ENCODE measurements at regions not wholly inside any gene's neighbourhood (a gene's known extent, or its start where the extent isn't known, plus 50 kb on each side); places are given as distances from the start of the nearest gene placed in this dataset.

DNA sequence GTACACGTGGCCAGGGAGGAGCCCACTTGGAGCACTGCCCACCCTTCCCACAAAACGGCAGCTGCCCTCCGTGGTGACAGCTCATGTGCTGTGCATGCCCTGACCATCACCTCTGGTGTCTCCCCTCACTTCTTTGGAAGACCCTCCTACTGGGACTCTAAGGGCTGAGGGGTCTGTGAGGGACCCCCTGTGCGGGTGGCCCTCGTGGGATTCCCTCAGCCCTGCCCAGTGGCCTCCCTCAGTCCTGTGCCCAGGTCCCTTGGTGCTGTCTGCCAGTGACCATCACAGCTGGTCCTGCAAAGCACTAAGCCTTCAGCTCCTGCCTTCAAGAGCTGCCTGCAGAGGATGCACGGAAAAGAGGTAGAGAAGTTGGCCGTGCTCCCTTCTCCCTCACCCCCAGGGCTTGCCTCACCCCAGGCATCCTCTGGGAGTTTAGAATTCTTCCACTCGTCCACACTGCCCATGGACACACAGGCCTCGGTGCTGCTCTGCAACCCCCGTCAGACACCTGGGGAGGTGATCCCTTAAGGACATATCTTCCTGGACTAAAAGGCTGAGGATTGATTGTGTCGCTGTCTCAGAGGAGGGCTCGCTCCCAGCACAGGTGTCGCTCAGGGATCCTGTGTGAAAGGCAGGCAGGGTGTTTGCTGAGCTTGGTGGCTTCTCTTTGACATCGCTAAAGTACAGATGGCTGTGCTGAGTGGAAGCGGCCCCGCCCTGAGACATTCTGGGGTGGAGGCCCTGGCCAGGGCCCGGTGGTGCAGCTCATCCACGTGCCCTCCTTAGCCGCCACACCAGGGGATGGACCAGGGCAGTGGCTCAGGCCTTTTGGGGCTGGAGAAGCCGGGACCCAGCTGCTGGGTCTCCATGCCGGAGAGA is 119.5 kb upstream of the FRMD1 start:
- no peak for DNase-seq (ENCODE audit: low read depth)
- in situ Hi-C loops (cut with HindIII; ENCODE audit: low pct_unique_long_range_greater_than_20kb, low sequenced_read_pairs): no loop called here

DNA sequence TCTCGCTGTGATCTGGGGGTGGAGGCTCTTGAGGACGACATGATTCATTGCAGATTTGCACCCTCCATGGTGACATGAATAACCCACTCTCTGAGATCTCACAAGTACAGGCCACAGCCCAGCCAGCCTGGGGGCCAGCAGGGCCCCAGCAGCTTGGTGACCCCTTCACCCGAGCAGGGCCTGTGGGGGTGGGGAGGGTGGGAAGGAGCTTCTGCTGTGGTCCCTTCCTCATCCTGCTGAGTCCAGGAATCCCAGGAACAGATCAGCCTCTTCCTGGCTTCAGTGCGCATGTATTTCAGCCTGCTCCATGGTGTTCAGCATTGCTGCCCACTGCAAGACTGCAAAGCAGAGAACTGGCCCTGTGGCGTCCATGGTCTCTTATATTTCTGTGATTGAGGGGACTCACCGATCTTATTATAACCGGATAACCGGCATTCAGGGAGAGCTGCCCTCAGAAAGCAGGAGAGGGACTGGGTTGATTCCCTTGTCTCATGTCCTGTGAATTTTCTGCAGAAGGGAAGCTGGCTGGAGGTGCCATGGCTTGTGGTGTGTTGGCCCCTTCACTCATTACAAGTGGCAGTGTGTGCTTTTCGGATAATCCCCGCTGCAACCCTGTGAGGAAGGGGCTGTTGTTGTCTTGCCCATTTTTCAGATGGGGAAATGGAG is 118.8 kb upstream of the FRMD1 start:
- in situ Hi-C loops (cut with HindIII; ENCODE audit: low pct_unique_long_range_greater_than_20kb, low sequenced_read_pairs): no loop called here

DNA sequence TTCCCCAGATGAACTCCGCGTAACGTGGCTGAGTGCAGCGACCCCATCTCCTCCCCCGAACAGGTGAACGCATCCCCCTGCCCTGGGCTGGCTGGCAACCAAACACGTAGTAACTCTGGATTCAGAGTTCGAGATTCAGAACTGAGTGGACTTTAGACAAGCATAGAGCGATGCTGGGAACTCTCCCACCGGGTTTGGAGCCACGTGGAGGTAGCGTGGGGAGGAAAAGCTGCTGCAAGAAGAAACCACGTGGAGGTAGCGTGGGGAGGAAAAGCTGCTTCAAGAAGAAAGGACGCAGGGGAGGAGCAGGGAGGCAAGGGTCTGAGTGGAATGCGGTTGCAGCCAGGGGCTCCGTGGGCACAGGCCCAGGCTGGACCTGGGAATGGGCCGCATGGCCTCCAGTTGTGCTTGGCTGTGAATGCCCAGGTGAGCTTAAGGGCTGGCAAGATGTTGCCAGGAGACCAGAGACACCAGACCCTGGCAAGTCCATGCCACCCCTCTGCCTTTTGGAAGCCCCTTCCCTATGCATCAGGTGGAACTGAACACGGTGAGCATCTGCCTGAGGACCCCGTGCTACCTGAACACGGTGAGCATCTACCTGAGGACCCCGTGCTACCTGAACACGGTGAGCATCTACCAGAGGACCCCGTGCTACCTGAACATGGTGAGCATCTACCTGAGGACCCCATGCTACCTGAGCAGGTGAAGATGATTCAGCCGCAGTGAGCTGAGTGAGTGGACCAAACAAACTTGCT is 118.0 kb upstream of the FRMD1 start:
- no peak for DNase-seq (ENCODE audit: low read depth)
- in situ Hi-C loops (cut with HindIII; ENCODE audit: low pct_unique_long_range_greater_than_20kb, low sequenced_read_pairs): no loop called here

More for the DNA sequence above, 118.8 kb upstream of the FRMD1 start:
- no peak for DNase-seq (ENCODE audit: low read depth)

DNA sequence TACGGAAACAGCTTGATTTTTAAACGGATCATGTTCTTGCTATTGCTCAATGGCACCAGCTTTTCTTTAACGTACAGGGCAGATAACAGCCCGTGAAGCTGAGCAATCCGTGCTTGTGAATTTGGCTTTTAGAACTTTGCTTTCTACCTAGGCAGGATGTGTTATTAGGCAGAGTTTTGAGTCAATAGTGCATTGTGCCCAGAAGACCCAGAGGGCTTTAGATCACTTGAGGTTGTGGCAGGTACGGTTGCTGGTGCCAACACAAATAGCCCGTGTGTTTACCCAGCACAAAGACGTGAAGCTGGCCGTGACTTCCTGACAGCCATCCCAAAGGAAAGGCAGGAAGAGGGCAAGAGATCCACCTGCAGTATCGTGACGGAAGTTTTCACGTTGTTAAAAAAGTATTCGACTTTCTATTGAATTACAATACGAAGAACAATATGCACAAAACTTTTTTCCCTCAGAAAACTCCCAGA is 117.4 kb upstream of the FRMD1 start:
- peak; percentile 70 for DNase-seq (ENCODE audit: low read depth)
- in situ Hi-C loops (cut with HindIII; ENCODE audit: low pct_unique_long_range_greater_than_20kb, low sequenced_read_pairs): no loop called here

DNA sequence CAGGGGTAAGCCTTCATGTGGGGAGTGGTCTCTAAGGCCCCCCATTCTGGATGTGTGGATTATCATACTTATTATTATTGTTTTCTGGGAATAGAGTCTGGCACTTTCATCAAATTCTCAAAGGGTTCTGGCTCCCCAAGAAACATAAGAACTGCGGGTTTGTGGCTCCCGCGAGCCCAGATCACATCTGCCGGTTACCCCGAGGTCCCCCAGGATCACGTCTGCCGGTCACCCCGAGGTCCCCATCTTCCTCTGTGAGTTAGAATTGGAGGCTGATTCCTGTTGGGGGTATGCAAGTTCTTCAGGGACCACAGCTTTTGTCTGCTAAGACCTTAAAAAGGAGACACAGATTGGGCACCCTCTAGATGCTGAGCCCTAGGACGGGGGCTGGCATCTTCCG is 116.7 kb upstream of the FRMD1 start:
- in situ Hi-C loops (cut with HindIII; ENCODE audit: low pct_unique_long_range_greater_than_20kb, low sequenced_read_pairs): no loop called here

DNA sequence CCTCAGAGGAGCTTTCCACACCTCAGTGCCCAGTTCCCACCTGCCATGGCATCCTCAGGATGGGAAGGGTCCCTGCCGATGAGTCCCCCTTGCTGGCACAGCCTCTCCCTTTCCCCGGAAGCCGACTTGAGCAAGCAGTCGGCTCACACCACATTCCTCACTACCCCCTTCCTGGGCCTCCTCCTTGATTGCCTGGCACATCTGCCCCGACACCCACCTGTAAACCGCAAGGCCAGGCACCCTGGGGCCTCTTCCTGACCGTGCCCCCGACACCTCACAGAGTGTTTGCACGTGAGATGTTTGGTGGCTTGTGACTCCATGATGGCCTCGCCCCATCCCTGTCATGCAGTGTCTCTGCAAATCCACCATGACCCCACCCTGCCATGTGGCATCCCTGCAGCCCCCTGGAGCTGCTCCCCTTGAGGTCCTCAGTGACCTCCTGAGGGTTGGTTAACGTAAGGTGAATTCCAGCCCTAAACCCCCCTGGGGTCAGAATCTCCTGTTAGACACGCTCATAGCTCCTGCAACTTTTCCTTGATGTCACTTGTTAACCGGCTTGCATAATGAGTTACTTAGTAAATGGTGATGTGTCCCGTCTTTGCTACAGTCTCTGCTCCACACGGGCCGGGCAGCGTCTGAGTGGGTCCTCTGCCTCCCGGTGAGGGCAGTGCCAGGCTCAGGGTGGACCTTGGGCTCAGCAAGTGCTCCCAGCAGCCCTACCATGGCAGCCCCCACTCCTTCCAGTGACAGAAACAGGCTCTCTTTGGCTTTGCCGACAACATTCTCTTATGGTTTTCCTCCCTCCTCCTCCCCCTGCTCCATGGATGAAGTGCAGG is 115.9 kb upstream of the FRMD1 start:
- in situ Hi-C loops (cut with HindIII; ENCODE audit: low pct_unique_long_range_greater_than_20kb, low sequenced_read_pairs): no loop called here

More for the DNA sequence above, 116.7 kb upstream of the FRMD1 start:
- DNase-seq (ENCODE audit: low read depth): no peak

DNA sequence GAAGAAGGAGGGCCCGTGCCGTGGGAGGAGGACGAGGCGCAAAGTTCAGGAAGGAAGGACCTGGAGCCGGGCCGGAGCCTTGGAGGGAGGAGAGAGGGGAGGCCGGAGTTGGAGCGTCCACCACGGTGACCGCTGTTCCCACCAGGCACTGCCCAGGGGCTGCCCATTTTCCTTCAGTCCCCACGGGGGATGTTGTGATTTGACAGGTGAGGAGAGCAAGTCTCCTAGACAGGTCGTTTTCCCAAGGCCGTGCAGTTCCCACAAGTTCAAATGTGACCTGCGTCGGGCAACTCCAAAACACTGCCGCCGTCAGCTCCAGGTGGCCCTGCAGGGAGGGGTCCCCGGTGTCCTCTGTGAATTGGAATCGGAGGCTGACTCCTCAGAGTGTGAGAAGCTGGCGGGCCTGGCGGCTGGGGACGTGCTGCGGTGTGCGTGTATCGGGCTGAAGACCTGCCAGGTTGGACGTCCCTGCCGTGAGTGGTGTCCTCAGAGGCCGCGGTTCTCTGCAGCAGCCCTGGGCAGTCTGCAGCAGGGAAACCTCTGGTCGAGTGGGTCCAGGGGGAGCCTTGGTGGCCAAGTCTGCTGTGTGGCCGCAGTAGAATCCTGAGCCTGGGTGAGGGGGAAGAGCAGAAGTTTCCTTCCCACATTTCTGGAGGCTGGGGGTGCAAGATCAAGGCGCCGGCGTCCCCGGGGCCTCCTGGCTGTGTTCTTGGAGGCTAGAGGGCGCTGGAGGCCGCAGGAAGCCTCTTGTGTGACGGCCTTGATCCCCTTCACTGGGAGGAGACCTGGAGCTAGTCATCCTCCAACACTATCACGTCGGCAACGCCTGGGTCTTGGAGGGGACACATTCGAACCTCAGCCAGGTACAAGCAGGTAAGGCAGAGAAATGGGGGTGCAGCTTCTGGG is 115.1 kb upstream of the FRMD1 start:
- DNase-seq (ENCODE audit: low read depth): no peak

More for the DNA sequence above, 115.9 kb upstream of the FRMD1 start:
- DNase-seq (ENCODE audit: low read depth): peak; percentile 55

DNA sequence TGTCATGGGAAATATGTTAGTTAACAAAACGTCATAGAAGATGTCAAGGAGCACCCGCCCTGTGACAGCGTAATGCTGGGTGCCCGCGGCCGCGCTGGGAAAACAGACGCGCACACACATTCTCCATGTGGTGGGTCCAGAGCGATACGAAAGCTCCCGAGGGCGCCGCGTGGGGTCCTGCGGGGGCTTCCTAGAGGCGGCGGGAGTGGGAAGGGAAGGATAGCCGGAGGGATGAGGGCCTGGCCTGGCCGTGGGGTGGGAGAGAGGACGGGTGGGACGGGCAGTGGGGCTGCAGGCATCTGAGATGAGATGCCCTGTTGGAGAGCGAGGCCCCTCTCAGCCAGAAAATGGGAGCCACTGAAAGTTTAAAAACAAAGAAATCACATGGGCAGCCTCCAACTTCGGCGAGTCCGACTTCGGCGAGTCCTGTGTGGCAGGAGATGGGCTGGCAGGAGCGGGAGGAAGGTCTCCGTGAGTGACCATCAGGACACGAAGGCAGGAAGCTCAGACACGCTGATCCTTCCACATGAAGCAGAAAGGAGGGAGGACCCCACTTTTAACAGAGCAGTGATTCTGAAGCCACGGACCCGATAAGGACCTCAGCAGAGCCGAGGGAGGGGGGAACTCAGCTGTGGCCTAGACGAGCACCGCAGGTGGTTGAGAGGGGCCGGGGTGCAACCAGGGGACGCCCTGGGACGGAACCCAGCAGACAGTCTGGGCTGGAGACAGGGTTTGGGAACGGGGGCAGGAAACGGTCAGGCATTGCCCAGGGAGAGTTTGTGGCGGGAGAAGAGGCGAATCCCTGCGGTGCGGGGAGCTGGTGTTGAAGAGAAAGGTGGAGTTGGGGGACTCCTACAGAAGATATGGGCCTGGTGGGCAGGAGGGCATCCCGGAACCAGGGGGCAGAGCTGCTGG is 114.1 kb upstream of the FRMD1 start:
- no peak for DNase-seq (ENCODE audit: low read depth)
- in situ Hi-C loops (cut with HindIII; ENCODE audit: low pct_unique_long_range_greater_than_20kb, low sequenced_read_pairs): no loop called here

More for the DNA sequence above, 115.1 kb upstream of the FRMD1 start:
- in situ Hi-C loops (cut with HindIII; ENCODE audit: low pct_unique_long_range_greater_than_20kb, low sequenced_read_pairs): no loop called here

DNA sequence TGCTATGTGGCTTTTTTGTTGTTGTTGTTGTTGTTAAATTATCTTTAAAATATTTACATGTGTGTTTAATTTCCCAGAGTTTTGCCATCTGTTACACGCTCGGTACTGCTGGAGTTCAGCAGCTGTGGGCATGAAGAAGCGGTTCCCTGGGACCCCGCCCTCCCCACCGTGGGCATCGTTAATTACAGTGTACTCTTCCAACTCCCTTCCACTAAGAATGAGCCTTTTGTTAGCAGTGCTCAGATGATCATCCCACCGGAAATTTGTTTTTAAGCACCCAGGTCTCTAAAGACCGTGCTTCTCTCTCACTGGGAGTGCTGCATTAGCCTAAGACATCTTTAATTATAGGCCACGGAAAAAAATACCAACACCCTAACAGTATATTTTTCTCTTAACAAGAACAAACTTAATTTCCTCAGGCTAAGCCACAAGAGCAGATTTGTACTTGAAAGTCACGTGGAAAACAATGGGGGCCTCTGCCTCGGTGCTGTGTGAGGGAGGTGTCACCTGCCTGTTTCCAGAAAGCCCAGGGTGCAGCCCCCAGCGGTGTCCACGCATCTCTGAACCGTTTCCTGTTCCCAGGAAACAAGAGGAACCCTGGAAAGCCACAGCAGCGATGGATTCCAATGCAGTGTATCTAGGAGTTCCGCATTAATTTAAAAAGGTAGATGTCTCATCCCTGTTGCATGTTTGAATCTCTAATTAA is 113.3 kb upstream of the FRMD1 start:
- in situ Hi-C loops (cut with HindIII; ENCODE audit: low pct_unique_long_range_greater_than_20kb, low sequenced_read_pairs): no loop called here

DNA sequence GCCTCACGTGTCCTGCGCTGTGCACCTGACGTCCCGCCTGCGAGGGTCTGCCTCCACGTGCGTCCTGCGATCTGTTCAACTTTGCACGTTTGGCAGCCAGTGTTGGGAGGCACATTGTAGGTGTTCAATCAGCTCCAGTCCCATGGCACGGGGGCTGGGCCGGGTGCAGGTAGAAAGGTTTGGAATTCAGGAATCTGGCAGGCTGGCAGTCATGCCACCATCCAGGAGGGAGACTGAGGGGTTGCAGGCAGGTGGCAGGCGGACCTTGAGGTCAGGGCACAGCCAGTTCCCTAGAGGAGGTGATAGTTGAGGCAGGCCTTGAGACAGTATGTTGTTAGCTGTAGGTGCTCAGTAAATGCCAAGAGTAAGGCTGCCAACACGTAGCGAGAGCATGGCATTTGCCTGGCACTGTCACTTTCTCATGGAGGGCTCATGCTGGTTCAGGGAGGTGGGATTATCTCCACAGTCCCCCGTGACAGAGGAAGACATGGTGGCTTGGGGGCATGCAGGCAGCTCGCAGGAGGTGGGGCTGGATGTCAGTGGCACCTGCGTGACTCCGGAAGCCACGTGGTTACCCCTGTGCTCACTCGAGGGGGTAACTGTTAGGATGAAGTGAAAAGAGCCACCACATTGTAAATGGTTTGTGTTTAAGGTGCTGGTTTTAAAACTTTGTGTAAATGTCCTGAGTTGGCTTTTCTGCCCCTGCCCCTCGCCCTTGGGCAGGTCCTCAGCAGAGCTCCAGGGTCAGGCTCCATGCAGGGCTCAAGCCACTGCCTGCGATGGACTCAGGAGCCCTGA is 111.8 kb upstream of the FRMD1 start:
- in situ Hi-C loops (cut with HindIII; ENCODE audit: low pct_unique_long_range_greater_than_20kb, low sequenced_read_pairs): no loop called here
- DNase-seq (ENCODE audit: low read depth): no peak

More for the DNA sequence above, 113.3 kb upstream of the FRMD1 start:
- DNase-seq (ENCODE audit: low read depth): no peak

DNA sequence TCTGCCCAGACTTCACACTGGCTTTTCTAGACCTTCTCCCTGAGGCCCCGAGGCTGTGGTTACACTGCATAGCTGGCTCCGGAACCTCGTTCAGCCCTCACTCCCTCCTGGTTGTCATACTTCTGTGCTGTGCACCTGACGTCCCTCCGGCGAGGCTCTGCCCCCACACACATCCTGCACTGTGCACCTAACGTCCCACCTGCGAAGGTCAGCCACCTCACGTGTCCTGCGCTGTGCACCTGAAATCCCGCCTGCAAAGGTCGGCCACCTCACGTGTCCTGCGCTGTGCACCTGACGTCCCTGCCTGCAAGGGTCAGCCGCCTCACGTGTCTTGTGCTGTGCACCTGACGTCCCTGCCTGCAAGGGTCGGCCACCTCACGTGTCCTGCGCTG is 111.0 kb upstream of the FRMD1 start:
- in situ Hi-C loops (cut with HindIII; ENCODE audit: low pct_unique_long_range_greater_than_20kb, low sequenced_read_pairs): no loop called here
- DNase-seq (ENCODE audit: low read depth): no peak

DNA sequence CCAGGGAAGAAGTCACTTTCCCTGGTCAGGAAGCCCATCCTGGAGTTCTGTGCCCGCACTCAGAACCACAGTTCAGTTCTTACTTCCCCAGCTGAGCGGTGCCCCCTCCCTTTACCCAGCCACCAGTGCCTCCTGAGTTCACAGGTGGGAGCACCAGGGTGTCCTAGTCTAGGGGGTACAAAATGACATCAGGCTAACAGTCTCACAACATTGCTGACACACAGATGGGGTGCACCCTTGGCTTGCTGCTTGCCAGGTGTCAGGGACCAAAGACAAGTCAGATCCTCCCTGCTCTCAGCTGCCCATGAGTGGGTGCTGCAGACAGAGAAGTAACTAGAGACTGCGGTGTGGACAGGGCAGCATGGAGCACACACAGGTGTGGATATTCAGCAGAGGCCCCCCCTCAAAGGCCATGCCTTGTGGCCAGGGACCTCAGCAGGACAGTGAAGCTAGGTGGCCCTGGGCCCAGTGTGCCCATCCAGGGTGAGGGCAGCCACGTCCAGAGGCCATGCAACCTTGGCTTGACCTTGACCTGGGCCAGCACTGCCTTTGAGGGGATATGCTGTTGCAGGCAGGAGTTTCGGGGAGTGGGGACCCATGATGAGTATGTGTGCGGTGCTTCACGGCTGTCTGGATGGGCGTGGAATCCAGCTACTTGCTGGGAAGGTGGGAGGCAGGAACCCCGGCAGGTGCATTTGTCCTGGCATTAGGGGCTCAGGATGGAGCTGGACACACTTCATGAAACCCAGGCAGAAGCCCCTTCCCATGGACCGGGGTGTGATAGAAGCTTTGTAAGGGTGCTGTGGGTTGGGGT is 110.4 kb upstream of the FRMD1 start:
- in situ Hi-C loops (cut with HindIII; ENCODE audit: low pct_unique_long_range_greater_than_20kb, low sequenced_read_pairs): no loop called here
- no peak for DNase-seq (ENCODE audit: low read depth)

DNA sequence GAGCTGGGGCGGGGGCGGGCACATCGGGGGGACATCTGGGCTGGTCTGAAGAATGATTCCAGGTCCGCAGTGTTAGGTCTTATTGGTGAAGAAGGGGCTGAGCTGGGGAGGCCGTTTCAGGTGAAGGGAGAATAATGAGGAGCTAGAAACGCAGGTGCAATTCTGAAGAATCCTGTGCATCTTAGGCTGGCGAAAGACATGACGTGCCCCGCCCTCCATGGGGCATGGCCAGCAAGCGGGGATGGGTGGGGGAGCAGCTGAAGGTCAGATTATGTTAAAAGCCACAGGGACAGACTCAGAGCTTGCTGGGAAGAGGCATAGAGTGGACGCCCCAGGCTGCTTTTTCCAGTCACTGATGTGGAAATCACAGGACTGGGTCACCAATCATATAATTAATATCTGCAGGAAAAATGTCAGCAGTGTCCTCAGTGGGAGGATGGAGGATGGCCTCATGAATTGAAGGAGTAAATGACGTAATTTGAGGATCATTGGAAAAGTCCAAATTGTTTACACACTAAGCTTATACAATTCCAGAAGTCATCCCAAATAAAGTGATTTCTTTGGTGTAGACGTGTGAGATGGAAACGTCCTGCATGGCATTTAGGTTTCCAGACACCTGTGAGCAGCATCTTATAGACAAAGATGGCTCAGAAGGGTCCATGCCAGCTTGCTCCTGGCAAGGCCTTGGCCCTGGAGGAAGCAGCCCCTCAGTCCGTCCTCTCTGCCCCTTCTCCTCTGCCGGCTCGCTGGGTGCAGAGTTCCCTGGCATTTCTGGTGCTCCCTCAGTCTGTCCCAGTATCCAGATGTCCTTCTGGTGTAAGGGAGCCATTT is 109.6 kb upstream of the FRMD1 start:
- in situ Hi-C loops (cut with HindIII; ENCODE audit: low pct_unique_long_range_greater_than_20kb, low sequenced_read_pairs): no loop called here
- DNase-seq (ENCODE audit: low read depth): no peak
